Liver (tissue), 3 donors: ENCODE measurements at regions not wholly inside any gene's neighbourhood (a gene's known extent, or its start where the extent isn't known, plus 50 kb on each side); places are given as distances from the start of the nearest gene placed in this dataset.

Experiments
- FOXA2 ChIP-seq: IDR thresholded peaks from 2 replicates; pipeline ENCODE4 v1.6.1; 2016; ENCODE audit warnings: antibody characterized with exemption
- JUND ChIP-seq, 2 donors: IDR thresholded peaks; 2 replicates each; pipeline ENCODE4 v1.6.1; 2016; ENCODE audit warnings: antibody characterized with exemption in 2 of 2
- MAX ChIP-seq: IDR thresholded peaks from 2 replicates; pipeline ENCODE4 v1.6.1; 2016; ENCODE audit warnings: antibody characterized with exemption
- NR2F2 ChIP-seq: IDR thresholded peaks from 2 replicates; pipeline ENCODE4 v1.6.1; 2016; ENCODE audit warnings: antibody characterized with exemption
- RAD21 ChIP-seq, 2 donors: IDR thresholded peaks; 2 replicates each; pipeline ENCODE4 v1.6.1; 2016; ENCODE audit warnings: antibody characterized with exemption in 2 of 2, mild to moderate bottlenecking in 2 of 2
- SP1 ChIP-seq: IDR thresholded peaks from 2 replicates; pipeline ENCODE4 v1.6.1; 2018; ENCODE audit warnings: antibody characterized with exemption, mild to moderate bottlenecking
- TAF1 ChIP-seq: conservative IDR thresholded peaks from 2 replicates; pipeline ENCODE4 v1.6.1; 2016; ENCODE audit warnings: antibody characterized with exemption, mild to moderate bottlenecking
- YY1 ChIP-seq: IDR thresholded peaks from 2 replicates; pipeline ENCODE4 v1.6.1; 2016; ENCODE audit warnings: antibody characterized with exemption, mild to moderate bottlenecking
- TF ChIP-seq, protein P1 (sequence below): IDR thresholded peaks from 2 replicates; pipeline ENCODE4 v1.6.1; 2016; ENCODE audit warnings: antibody characterized with exemption, mild to moderate bottlenecking
- TF ChIP-seq, protein P2 (sequence below): fragments of 150-350 bp; IDR thresholded peaks from 2 replicates; pipeline ENCODE4 v1.5.1; 2017; ENCODE audit warnings: improper control_type of control experiment, low read depth, low read length; ENCODE audit not compliant: missing input control
- TF ChIP-seq, protein P3 (sequence below): IDR thresholded peaks from 2 replicates; pipeline ENCODE4 v1.6.1; 2016; ENCODE audit warnings: antibody characterized with exemption
- donor health status: healthy.
- donor health status: healthy.

DNA sequence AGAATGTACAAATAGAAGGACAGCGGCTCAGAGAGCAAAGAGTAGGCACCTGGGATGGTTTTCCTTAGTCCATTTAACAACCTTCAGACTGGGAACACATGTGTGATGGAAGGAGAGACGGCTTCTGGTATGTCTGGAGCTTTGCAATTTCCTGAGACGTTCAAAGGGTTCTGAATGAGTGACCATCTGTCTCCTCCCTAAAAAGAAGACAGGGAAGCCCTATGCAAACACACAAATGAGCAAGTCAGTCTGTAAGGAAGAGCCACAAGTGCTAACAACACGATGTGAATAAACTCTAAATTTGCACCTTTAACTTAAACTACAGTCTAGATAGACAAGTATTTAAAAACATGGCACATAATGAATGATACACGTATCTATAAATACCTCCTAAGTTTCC lies 391.0 kb downstream of the ICE1 start:
- TF ChIP-seq, protein P1, sequence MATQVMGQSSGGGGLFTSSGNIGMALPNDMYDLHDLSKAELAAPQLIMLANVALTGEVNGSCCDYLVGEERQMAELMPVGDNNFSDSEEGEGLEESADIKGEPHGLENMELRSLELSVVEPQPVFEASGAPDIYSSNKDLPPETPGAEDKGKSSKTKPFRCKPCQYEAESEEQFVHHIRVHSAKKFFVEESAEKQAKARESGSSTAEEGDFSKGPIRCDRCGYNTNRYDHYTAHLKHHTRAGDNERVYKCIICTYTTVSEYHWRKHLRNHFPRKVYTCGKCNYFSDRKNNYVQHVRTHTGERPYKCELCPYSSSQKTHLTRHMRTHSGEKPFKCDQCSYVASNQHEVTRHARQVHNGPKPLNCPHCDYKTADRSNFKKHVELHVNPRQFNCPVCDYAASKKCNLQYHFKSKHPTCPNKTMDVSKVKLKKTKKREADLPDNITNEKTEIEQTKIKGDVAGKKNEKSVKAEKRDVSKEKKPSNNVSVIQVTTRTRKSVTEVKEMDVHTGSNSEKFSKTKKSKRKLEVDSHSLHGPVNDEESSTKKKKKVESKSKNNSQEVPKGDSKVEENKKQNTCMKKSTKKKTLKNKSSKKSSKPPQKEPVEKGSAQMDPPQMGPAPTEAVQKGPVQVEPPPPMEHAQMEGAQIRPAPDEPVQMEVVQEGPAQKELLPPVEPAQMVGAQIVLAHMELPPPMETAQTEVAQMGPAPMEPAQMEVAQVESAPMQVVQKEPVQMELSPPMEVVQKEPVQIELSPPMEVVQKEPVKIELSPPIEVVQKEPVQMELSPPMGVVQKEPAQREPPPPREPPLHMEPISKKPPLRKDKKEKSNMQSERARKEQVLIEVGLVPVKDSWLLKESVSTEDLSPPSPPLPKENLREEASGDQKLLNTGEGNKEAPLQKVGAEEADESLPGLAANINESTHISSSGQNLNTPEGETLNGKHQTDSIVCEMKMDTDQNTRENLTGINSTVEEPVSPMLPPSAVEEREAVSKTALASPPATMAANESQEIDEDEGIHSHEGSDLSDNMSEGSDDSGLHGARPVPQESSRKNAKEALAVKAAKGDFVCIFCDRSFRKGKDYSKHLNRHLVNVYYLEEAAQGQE: no peak
- TF ChIP-seq YY1 (no peak), TAF1 (no peak), RAD21 (IDR thresholded peaks at IDR 0.05) (no peak), NR2F2 (no peak), MAX (no peak), SP1 (no peak), FOXA2 (no peak), JUND (IDR thresholded peaks at IDR 0.05) (no peak)
- TF ChIP-seq, protein P2, sequence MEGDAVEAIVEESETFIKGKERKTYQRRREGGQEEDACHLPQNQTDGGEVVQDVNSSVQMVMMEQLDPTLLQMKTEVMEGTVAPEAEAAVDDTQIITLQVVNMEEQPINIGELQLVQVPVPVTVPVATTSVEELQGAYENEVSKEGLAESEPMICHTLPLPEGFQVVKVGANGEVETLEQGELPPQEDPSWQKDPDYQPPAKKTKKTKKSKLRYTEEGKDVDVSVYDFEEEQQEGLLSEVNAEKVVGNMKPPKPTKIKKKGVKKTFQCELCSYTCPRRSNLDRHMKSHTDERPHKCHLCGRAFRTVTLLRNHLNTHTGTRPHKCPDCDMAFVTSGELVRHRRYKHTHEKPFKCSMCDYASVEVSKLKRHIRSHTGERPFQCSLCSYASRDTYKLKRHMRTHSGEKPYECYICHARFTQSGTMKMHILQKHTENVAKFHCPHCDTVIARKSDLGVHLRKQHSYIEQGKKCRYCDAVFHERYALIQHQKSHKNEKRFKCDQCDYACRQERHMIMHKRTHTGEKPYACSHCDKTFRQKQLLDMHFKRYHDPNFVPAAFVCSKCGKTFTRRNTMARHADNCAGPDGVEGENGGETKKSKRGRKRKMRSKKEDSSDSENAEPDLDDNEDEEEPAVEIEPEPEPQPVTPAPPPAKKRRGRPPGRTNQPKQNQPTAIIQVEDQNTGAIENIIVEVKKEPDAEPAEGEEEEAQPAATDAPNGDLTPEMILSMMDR: no peak
- TF ChIP-seq, protein P3, sequence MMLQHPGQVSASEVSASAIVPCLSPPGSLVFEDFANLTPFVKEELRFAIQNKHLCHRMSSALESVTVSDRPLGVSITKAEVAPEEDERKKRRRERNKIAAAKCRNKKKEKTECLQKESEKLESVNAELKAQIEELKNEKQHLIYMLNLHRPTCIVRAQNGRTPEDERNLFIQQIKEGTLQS: no peak
